IMR-90 (cell line): ENCODE measurements at regions not wholly inside any gene's neighbourhood (a gene's known extent, or its start where the extent isn't known, plus 50 kb on each side); places are given as distances from the start of the nearest gene placed in this dataset.

Experiments
- ATAC-seq: fragments of 200-7000 bp; cut with Tn5 transposase; 2 replicates; pipeline ENCODE4 v1.9.1; 2020; ENCODE audit warnings: low read depth, mild to moderate bottlenecking, moderate library complexity
- BruUV-seq: library from RNA; stranded (reverse); fragments of 400-500 nt; replicated peaks from 2 replicates; lab custom pipeline; 2021; lab: Mats Ljungman, UMichigan
- CTCF ChIA-PET: fragments of 300-600 bp; formaldehyde crosslinking; extraction: SDS; loops from one replicate; lab custom pipeline; 2021; ENCODE audit warnings: antibody characterized with exemption; lab: Yijun Ruan, JAX
- POLR2A ChIA-PET: fragments of 300-600 bp; sonication (Branson Sonifier 250); formaldehyde crosslinking; loops from one replicate; lab custom pipeline; 2022; ENCODE audit warnings: antibody characterized with exemption; ENCODE audit not compliant: unreplicated experiment; lab: Charles Lee
- DNase-seq: peaks from one replicate; pipeline ENCODE4 v3.0.0; 2013
- H2AFZ ChIP-seq: replicated peaks from 2 replicates; pipeline ENCODE3; 2013; ENCODE audit warnings: low read length, mild to moderate bottlenecking; ENCODE audit not compliant: poor library complexity
- H2AK5ac ChIP-seq: 2 replicates; pipeline ENCODE4 v1.6.1; 2013; ENCODE audit warnings: low read depth, low read length, inconsistent platforms
- H2AK9ac ChIP-seq: replicated peaks from 2 replicates; pipeline ENCODE3; 2013; ENCODE audit warnings: mild to moderate bottlenecking, low read depth, low read length, moderate library complexity; ENCODE audit not compliant: poor library complexity
- H2BK120ac ChIP-seq: 2 replicates; pipeline ENCODE4 v1.6.1; 2013; ENCODE audit warnings: low read depth, low read length, inconsistent platforms
- H2BK15ac ChIP-seq: 3 replicates; pipeline ENCODE4 v1.6.1; 2013; ENCODE audit warnings: low read depth, low read length, inconsistent platforms
- H2BK20ac ChIP-seq: 2 replicates; pipeline ENCODE4 v1.6.1; 2013; ENCODE audit warnings: low read depth, mild to moderate bottlenecking, inconsistent platforms, low read length, moderate library complexity
- H2BK5ac ChIP-seq: 2 replicates; pipeline ENCODE4 v1.6.1; 2013; ENCODE audit warnings: mild to moderate bottlenecking, low read depth, low read length, inconsistent platforms; ENCODE audit not compliant: poor library complexity, severe bottlenecking
- H3K14ac ChIP-seq: replicated peaks from 2 replicates; pipeline ENCODE4 v1.6.1; 2013; ENCODE audit warnings: low read depth, low read length, inconsistent platforms
- H3K18ac ChIP-seq: 2 replicates; pipeline ENCODE4 v1.6.1; 2013; ENCODE audit warnings: low read depth, low read length, control low read depth
- H3K23ac ChIP-seq: 2 replicates; pipeline ENCODE4 v1.6.1; 2013; ENCODE audit warnings: low read depth, low read length, inconsistent platforms
- H3K27ac ChIP-seq: 2 replicates; pipeline ENCODE4 v1.5.1; 2013; ENCODE audit warnings: mild to moderate bottlenecking, control low read depth, low read length; ENCODE audit not compliant: insufficient read depth
- H3K27me3 ChIP-seq: 2 replicates; pipeline ENCODE4 v1.6.1; 2013; ENCODE audit warnings: low read length; ENCODE audit not compliant: control insufficient read depth, insufficient read depth
- H3K36me3 ChIP-seq: 2 replicates; pipeline ENCODE4 v1.6.1; 2013; ENCODE audit warnings: low read length, mixed read lengths; ENCODE audit not compliant: control insufficient read depth, insufficient read depth
- H3K4ac ChIP-seq: 2 replicates; pipeline ENCODE4 v1.6.1; 2013; ENCODE audit warnings: low read depth, low read length, inconsistent platforms
- H3K4me1 ChIP-seq: 2 replicates; pipeline ENCODE4 v1.6.1; 2013; ENCODE audit warnings: low read length, mixed read lengths; ENCODE audit not compliant: control insufficient read depth, insufficient read depth
- H3K4me2 ChIP-seq: 2 replicates; pipeline ENCODE4 v1.6.1; 2013; ENCODE audit warnings: low read depth, mild to moderate bottlenecking, control low read depth, low read length, moderate library complexity
- H3K4me3 ChIP-seq: 2 replicates; pipeline ENCODE4 v1.5.1; 2013; ENCODE audit warnings: low read depth, mild to moderate bottlenecking, control low read depth, low read length, moderate library complexity; ENCODE audit not compliant: insufficient read depth
- H3K56ac ChIP-seq: 2 replicates; pipeline ENCODE4 v1.6.1; 2013; ENCODE audit warnings: low read length, inconsistent platforms; ENCODE audit not compliant: insufficient read depth; ENCODE audit errors: extremely low read depth
- H3K79me1 ChIP-seq, 2 experiments: 2 replicates each; pipeline ENCODE4 v1.6.1; 2013; ENCODE audit warnings: low read length in 2 of 2, inconsistent platforms in 1 of 2, low read depth in 1 of 2
- H3K9ac ChIP-seq: 2 replicates; pipeline ENCODE4 v1.6.1; 2013; ENCODE audit warnings: low read depth, low read length, control low read depth
- H3K9me1 ChIP-seq: 2 replicates; pipeline ENCODE4 v1.6.1; 2013; ENCODE audit warnings: low read length, inconsistent platforms; ENCODE audit not compliant: insufficient read depth
- H3K9me3 ChIP-seq: 2 replicates; pipeline ENCODE4 v1.6.1; 2013; ENCODE audit warnings: low read length; ENCODE audit not compliant: control insufficient read depth, insufficient read depth
- H4K20me1 ChIP-seq: 2 replicates; pipeline ENCODE4 v1.6.1; 2013; ENCODE audit warnings: low read length, inconsistent platforms; ENCODE audit not compliant: insufficient read depth
- H4K5ac ChIP-seq: 2 replicates; pipeline ENCODE4 v1.6.1; 2013; ENCODE audit warnings: mild to moderate bottlenecking, low read depth, low read length, control low read depth
- H4K8ac ChIP-seq, 2 experiments: 2 replicates each; pipeline ENCODE4 v1.6.1; 2013; ENCODE audit warnings: low read depth in 2 of 2, low read length in 2 of 2, control low read depth in 1 of 2, inconsistent platforms in 1 of 2
- H4K91ac ChIP-seq: 2 replicates; pipeline ENCODE4 v1.6.1; 2013; ENCODE audit warnings: low read depth, low read length, inconsistent platforms; ENCODE audit not compliant: insufficient read depth
- BHLHE40 ChIP-seq: fragments of 150-350 bp; IDR thresholded peaks from 2 replicates; pipeline ENCODE4 v1.6.1; 2016; ENCODE audit warnings: mild to moderate bottlenecking, low read depth, low read length
- CEBPB ChIP-seq: IDR thresholded peaks from 2 replicates; pipeline ENCODE4 v1.6.1; 2012; ENCODE audit warnings: low read depth, low read length, improper control_type of control experiment
- CHD1 ChIP-seq: IDR thresholded peaks from 2 replicates; pipeline ENCODE4 v1.6.1; 2012; ENCODE audit warnings: low read depth, low read length, improper control_type of control experiment
- CTCF ChIP-seq: conservative IDR thresholded peaks from 2 replicates; pipeline ENCODE4 v1.5.1; 2012; ENCODE audit warnings: mild to moderate bottlenecking, low read depth, low read length, improper control_type of control experiment
- FOS ChIP-seq: fragments of 150-350 bp; IDR thresholded peaks from 2 replicates; pipeline ENCODE4 v1.6.1; 2016; ENCODE audit warnings: low read depth, low read length
- MAFK ChIP-seq: IDR thresholded peaks from 2 replicates; pipeline ENCODE4 v1.6.1; 2012; ENCODE audit warnings: low read depth, low read length, improper control_type of control experiment
- MAZ ChIP-seq: IDR thresholded peaks from 2 replicates; pipeline ENCODE4 v1.6.1; 2012; ENCODE audit warnings: low read depth, mild to moderate bottlenecking, low read length, improper control_type of control experiment, moderate library complexity, borderline replicate concordance
- MXI1 ChIP-seq: IDR thresholded peaks from 2 replicates; pipeline ENCODE4 v1.6.1; 2012; ENCODE audit warnings: low read depth, mild to moderate bottlenecking, low read length, moderate library complexity, borderline replicate concordance
- NFE2L2 ChIP-seq: fragments of 150-350 bp; IDR thresholded peaks from 2 replicates; pipeline ENCODE4 v1.6.1; 2016; ENCODE audit warnings: low read depth, mild to moderate bottlenecking, low read length
- POLR2A ChIP-seq: IDR thresholded peaks from 2 replicates; pipeline ENCODE4 v1.6.1; 2012; ENCODE audit warnings: mild to moderate bottlenecking, low read depth, low read length
- RAD21 ChIP-seq: IDR thresholded peaks from 2 replicates; pipeline ENCODE4 v1.6.1; 2012; ENCODE audit warnings: low read length, improper control_type of control experiment
- RCOR1 ChIP-seq: IDR thresholded peaks from 2 replicates; pipeline ENCODE4 v1.6.1; 2012; ENCODE audit warnings: mild to moderate bottlenecking, low read length, improper control_type of control experiment; ENCODE audit not compliant: insufficient replicate concordance
- RFX5 ChIP-seq: IDR thresholded peaks from 2 replicates; pipeline ENCODE4 v1.8.0; 2012; ENCODE audit warnings: low read depth, mild to moderate bottlenecking, low read length, moderate library complexity
- SMC3 ChIP-seq: fragments of 150-350 bp; IDR thresholded peaks from 2 replicates; pipeline ENCODE4 v1.6.1; 2016; ENCODE audit warnings: low read depth, mild to moderate bottlenecking, antibody characterized with exemption, low read length, moderate library complexity
- USF2 ChIP-seq: fragments of 150-350 bp; IDR thresholded peaks from 2 replicates; pipeline ENCODE4 v1.6.1; 2017; ENCODE audit warnings: mild to moderate bottlenecking, antibody characterized with exemption, low read length, low read depth
- dilution Hi-C: fragments of 300-500 bp; cut with HindIII; formaldehyde crosslinking; loops from one replicate; pipeline ENCODE4 v1.14.3; 2018; ENCODE audit warnings: low sequenced_read_pairs; ENCODE audit not compliant: unreplicated experiment
- in situ Hi-C: fragments of 300-500 bp; cut with MboI; formaldehyde crosslinking; loops from 3 replicates; pipeline ENCODE4 v1.14.3; 2019; ENCODE audit warnings: low sequenced_read_pairs, inconsistent platforms, mixed read lengths
- intact Hi-C: fragments of 100-400 bp; cut with micrococcal nuclease; formaldehyde crosslinking; loops from 2 replicates; pipeline ENCODE4 v1.10.0; 2022
- TF ChIP-seq, protein P1 (sequence below): fragments of 150-350 bp; IDR thresholded peaks from 2 replicates; pipeline ENCODE4 v1.6.1; 2016; ENCODE audit warnings: low read depth, mild to moderate bottlenecking, low read length, moderate library complexity, borderline replicate concordance

DNA sequence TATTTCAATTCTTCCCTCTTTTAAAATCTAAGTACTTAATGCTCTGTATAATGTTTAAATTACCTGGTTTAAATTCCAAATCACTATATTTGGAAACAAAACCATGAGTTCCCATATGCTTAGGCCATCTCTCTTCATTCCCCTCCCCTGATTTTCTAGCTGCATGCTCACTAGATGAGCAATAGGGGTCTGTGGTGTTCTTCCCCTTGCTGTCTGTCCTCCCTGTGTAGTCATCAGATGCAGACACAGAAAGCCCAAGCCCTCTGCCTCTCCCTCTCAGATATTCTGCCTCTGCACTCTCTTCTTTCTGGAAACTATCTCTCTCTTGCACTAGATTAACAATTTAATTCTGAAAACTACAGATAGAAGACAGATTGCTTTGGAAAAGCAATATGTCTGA lies 1730.2 kb downstream of the OLFM4 start:
- H2BK5ac ChIP-seq: no peak overlapping the region
- no peak overlapping the region for H3K18ac ChIP-seq
- H4K8ac ChIP-seq: no peak overlapping the region
- no peak overlapping the region for H3K14ac ChIP-seq
- no peak overlapping the region for H3K9ac ChIP-seq
- H3K56ac ChIP-seq: no peak overlapping the region
- no peaks in the 10 kb centered on the region for H4K20me1 ChIP-seq
- no peaks in the 10 kb centered on the region for H3K27me3 ChIP-seq
- no peak overlapping the region for H3K4me2 ChIP-seq
- H2BK20ac ChIP-seq: no peak overlapping the region
- ChIA-PET POLR2A (no interaction called here), CTCF (no interaction called here)
- H3K23ac ChIP-seq: no peak overlapping the region
- H3K9me3 ChIP-seq: 0 out of 2 replicates have a peak, but pooled peaks cover 2% of the 10 kb centered on the region
- dilution Hi-C loops (no loop called here), intact Hi-C loops (no loop called here), in situ Hi-C loops (no loop called here)
- no peak for DNase-seq
- H4K5ac ChIP-seq: no peak overlapping the region
- no peaks in the 10 kb centered on the region for H3K4me1 ChIP-seq
- no peak for TF ChIP-seq RFX5
- TF ChIP-seq CHD1: no peak
- no peak for TF ChIP-seq RAD21
- no peak for TF ChIP-seq FOS
- no peak for TF ChIP-seq CTCF
- TF ChIP-seq USF2: no peak
- TF ChIP-seq NFE2L2: no peak
- TF ChIP-seq MAFK: no peak
- no peak for TF ChIP-seq MAZ
- TF ChIP-seq CEBPB: no peak
- TF ChIP-seq MXI1: no peak
- TF ChIP-seq, protein P1, sequence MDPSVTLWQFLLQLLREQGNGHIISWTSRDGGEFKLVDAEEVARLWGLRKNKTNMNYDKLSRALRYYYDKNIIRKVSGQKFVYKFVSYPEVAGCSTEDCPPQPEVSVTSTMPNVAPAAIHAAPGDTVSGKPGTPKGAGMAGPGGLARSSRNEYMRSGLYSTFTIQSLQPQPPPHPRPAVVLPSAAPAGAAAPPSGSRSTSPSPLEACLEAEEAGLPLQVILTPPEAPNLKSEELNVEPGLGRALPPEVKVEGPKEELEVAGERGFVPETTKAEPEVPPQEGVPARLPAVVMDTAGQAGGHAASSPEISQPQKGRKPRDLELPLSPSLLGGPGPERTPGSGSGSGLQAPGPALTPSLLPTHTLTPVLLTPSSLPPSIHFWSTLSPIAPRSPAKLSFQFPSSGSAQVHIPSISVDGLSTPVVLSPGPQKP: no peak
- no peak for TF ChIP-seq BHLHE40
- no peak for TF ChIP-seq RCOR1
- TF ChIP-seq POLR2A: no peak
- no peak for TF ChIP-seq SMC3
- no peak overlapping the region for H2AK9ac ChIP-seq
- no peak for ATAC-seq
- no peaks in the 10 kb centered on the region for H3K79me1 ChIP-seq
- H3K36me3 ChIP-seq: no peaks in the 10 kb centered on the region
- H4K91ac ChIP-seq: no peak overlapping the region
- H3K4me3 ChIP-seq: no peak overlapping the region
- H2AK5ac ChIP-seq: no peak overlapping the region
- no peaks in the 10 kb centered on the region for H3K9me1 ChIP-seq
- no peak overlapping the region for H2AFZ ChIP-seq
- no peak overlapping the region for H2BK120ac ChIP-seq
- no peak overlapping the region for H2BK15ac ChIP-seq
- H3K4ac ChIP-seq: no peak overlapping the region
- H3K27ac ChIP-seq: no peak overlapping the region
- BruUV-seq: no TSS peak
